ENCODE measurements at regions not wholly inside any gene's neighbourhood (a gene's known extent, or its start where the extent isn't known, plus 50 kb on each side); places are given as distances from the start of the nearest gene placed in this dataset.

DNA sequence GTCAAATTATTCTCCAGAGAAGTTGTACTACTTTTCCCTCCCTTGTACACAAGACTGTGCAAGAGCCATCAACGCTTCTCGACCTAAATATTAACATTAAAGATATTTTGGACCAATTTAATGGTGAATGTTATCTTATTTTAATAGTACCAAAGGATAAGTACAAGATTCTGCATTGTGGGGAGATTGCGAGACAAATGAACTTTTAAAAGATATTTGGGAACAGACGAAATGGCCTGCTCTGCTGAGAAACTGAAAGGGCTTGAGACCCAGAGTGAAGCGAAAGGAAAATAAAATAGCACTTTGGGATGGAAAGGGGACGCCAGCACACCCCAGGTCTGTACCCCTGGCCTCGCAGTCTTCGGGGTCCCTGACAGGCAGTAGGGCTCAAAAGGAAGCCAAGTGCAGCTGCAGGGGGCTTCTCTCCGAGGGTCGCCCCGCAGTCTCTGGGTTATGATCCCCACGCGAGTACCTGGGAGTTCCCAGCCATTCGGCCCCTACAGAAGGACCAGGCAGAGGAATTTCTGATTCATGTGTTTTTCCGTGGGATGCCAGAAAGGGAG, 97.6 kb upstream of the VGLL3 start:
- TF ChIP-seq, protein P1, sequence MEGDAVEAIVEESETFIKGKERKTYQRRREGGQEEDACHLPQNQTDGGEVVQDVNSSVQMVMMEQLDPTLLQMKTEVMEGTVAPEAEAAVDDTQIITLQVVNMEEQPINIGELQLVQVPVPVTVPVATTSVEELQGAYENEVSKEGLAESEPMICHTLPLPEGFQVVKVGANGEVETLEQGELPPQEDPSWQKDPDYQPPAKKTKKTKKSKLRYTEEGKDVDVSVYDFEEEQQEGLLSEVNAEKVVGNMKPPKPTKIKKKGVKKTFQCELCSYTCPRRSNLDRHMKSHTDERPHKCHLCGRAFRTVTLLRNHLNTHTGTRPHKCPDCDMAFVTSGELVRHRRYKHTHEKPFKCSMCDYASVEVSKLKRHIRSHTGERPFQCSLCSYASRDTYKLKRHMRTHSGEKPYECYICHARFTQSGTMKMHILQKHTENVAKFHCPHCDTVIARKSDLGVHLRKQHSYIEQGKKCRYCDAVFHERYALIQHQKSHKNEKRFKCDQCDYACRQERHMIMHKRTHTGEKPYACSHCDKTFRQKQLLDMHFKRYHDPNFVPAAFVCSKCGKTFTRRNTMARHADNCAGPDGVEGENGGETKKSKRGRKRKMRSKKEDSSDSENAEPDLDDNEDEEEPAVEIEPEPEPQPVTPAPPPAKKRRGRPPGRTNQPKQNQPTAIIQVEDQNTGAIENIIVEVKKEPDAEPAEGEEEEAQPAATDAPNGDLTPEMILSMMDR (IDR thresholded peaks at IDR 0.05) = no peak
- TF ChIP-seq POLR2A (IDR thresholded peaks at IDR 0.05) (no peak), EP300 (IDR thresholded peaks at IDR 0.05) (no peak)
